Neural crest cell (in vitro differentiated cells): ENCODE measurements at regions not wholly inside any gene's neighbourhood (a gene's known extent, or its start where the extent isn't known, plus 50 kb on each side); places are given as distances from the start of the nearest gene placed in this dataset.

ENCODE experiments used
- DNase-seq: peaks from one replicate; pipeline ENCODE4 v3.0.0; 2021; ENCODE audit warnings: low read depth, mixed read lengths, low spot score
- H3K27ac Mint-ChIP-seq: one replicate; pipeline ENCODE4 v1.8.0; 2021; ENCODE audit warnings: mild to moderate bottlenecking, mixed read lengths; ENCODE audit not compliant: unreplicated experiment
- H3K27me3 Mint-ChIP-seq: 2 replicates; pipeline ENCODE4 v1.8.0; 2021; ENCODE audit warnings: low read depth, mild to moderate bottlenecking, mixed read lengths
- H3K36me3 Mint-ChIP-seq: 2 replicates; pipeline ENCODE4 v1.8.0; 2021; ENCODE audit warnings: low read depth, mild to moderate bottlenecking, mixed read lengths
- H3K4me1 Mint-ChIP-seq: 2 replicates; pipeline ENCODE4 v1.8.0; 2021; ENCODE audit warnings: mixed read lengths
- H3K4me3 Mint-ChIP-seq: one replicate; pipeline ENCODE4 v1.8.0; 2021; ENCODE audit warnings: mild to moderate bottlenecking, mixed read lengths
- H3K9me3 Mint-ChIP-seq: 2 replicates; pipeline ENCODE4 v1.8.0; 2021; ENCODE audit warnings: mixed read lengths
- TF ChIP-seq, protein P1 (sequence below): fragments of 200-600 bp; sonication (generic); conservative IDR thresholded peaks from 2 replicates; pipeline ENCODE4 v1.5.0; 2021; ENCODE audit warnings: antibody characterized with exemption, mild to moderate bottlenecking

DNA sequence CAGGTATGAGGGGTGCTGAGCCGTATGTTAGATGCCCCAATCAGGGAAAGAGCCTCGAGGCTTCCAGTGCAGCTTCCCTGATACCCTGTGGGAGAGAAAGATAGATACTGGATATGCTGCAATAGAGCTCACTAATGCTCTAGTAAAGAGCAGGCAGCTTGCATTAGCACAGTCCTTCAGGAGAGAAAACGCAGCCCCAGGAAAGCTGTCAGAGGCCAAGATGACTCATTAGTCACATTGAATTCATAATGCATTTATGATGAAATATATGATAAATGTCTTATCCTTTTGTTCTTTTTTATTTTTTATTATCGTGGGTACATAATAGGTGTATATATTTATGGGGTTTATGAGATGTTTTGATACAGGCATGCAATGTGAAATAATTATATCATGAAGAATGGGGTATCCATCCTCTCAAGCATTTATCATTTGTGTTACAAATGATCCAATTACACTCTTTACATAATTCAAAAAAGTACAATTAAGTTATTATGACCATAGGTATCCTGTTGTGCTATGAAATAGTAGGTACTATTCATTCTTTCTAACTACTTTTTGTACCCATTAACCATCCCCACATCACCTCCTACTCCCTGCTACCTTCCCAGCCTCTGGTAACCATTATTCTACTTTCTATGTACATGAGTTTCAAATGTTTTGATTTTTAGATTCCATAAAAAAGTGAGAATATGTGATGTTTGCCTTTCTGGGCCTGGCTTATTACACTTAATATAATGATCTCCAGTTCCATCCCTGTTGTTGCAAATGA is 94.5 kb upstream of the TOP3B start:
- Mint-ChIP-seq H3K36me3 (no peaks in the 10 kb centered on the region), H3K9me3 (no peaks in the 10 kb centered on the region), H3K27me3 (peaks cover 86% of the 10 kb centered on the region), H3K27ac (no peak overlapping the region), H3K4me3 (no peak overlapping the region), H3K4me1 (peaks cover 8% of the 10 kb centered on the region)
- DNase-seq, result no peak
- TF ChIP-seq, protein P1, sequence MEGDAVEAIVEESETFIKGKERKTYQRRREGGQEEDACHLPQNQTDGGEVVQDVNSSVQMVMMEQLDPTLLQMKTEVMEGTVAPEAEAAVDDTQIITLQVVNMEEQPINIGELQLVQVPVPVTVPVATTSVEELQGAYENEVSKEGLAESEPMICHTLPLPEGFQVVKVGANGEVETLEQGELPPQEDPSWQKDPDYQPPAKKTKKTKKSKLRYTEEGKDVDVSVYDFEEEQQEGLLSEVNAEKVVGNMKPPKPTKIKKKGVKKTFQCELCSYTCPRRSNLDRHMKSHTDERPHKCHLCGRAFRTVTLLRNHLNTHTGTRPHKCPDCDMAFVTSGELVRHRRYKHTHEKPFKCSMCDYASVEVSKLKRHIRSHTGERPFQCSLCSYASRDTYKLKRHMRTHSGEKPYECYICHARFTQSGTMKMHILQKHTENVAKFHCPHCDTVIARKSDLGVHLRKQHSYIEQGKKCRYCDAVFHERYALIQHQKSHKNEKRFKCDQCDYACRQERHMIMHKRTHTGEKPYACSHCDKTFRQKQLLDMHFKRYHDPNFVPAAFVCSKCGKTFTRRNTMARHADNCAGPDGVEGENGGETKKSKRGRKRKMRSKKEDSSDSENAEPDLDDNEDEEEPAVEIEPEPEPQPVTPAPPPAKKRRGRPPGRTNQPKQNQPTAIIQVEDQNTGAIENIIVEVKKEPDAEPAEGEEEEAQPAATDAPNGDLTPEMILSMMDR, result no peak

DNA sequence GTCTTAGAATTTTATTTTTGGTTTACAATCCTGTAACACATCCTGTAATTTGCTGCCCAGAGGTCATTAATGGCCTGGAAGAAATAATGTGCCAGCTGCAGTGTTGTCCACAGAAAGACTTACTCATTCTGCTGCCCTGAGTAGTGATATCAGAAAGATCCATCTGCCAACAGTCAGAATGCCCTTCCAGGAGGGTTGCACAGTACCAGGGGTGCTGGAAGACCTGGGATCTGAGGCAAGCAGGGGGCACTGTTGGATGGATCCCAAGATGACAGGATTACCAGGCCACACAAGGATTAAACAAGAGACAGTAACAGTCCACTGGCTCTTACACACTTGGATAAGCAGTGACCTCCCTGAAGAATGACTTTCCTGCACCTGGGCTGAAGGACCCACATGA is 93.8 kb upstream of the TOP3B start:
- TF ChIP-seq, protein P1, result no peak
- H3K4me1 Mint-ChIP-seq, result peaks cover 8% of the 10 kb centered on the region
- no peak for DNase-seq
- H3K4me3 Mint-ChIP-seq, result no peak overlapping the region
- H3K9me3 Mint-ChIP-seq, result no peaks in the 10 kb centered on the region
- H3K36me3 Mint-ChIP-seq, result no peaks in the 10 kb centered on the region
- no peak overlapping the region for H3K27ac Mint-ChIP-seq
- peaks cover 86% of the 10 kb centered on the region for H3K27me3 Mint-ChIP-seq

GRCh38 chr22:22075382-22076163 is 93.0 kb upstream of the TOP3B start:
- Mint-ChIP-seq H3K4me1 (peaks cover 8% of the 10 kb centered on the region), H3K4me3 (no peak overlapping the region), H3K27me3 (peaks cover 84% of the 10 kb centered on the region), H3K9me3 (no peaks in the 10 kb centered on the region), H3K27ac (no peak overlapping the region), H3K36me3 (no peaks in the 10 kb centered on the region)
- no peak for DNase-seq
- TF ChIP-seq, protein P1, result no peak

- Mint-ChIP-seq H3K27ac (no peak overlapping the region), H3K9me3 (no peaks in the 10 kb centered on the region), H3K4me3 (no peak overlapping the region), H3K36me3 (no peaks in the 10 kb centered on the region), H3K4me1 (peaks cover 8% of the 10 kb centered on the region), H3K27me3 (peaks cover 84% of the 10 kb centered on the region)
- TF ChIP-seq, protein P1, result no peak
- DNase-seq, result no peak
Observed at GRCh38 chr22:22074634-22075381, 92.2 kb upstream of the TOP3B start.

DNA sequence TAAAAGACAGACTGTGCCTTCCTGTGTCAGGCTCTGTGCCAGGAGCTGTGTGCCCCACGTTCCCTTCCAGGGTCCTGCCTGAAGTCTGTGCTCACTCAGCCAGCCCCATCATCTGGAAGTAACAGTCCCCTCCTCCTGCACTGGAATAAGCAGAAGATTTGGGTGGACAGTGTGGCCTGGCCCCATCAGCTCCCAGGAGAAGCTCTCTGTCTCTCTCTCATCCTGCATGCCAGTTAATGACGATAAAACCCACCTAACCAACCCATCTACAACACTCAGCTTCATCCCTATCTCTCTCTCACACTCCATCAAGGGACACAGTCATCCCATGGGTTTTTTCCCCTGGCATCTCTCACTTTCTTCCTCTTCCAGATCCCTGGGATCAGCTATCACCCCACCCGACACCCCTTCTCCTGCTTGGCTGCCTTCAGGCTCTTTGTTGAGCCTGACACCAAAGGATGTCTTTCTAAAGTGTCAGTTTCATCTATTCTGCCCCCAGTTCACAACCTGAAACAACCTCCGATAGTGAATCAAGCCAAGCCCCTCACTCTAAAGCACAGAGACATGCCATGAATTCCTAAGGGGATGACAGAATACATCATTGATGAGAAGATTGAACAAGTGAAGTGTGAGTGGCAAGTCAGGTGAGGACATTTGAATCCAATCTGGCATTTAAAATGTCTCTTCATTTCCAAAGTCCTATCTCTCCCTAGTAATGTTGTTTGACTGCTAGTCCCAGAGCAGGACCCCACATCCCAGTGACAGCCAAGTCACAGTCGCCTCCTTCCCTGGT is 91.4 kb upstream of the TOP3B start:
- H3K27me3 Mint-ChIP-seq, result peaks cover 85% of the 10 kb centered on the region
- no peak overlapping the region for H3K27ac Mint-ChIP-seq
- TF ChIP-seq, protein P1, result no peak
- peaks cover 8% of the 10 kb centered on the region for H3K4me1 Mint-ChIP-seq
- no peaks in the 10 kb centered on the region for H3K9me3 Mint-ChIP-seq
- DNase-seq, result no peak
- no peaks in the 10 kb centered on the region for H3K36me3 Mint-ChIP-seq
- H3K4me3 Mint-ChIP-seq, result no peak overlapping the region
